Loucy (cell line): ENCODE measurements at regions not wholly inside any gene's neighbourhood (a gene's known extent, or its start where the extent isn't known, plus 50 kb on each side); places are given as distances from the start of the nearest gene placed in this dataset.

Experiments used
- H2AFZ ChIP-seq: fragments of 200-600 bp; sonication (generic); 2 replicates; pipeline ENCODE4 v1.6.0; 2016; ENCODE audit warnings: antibody characterized with exemption, mild to moderate bottlenecking, low read length, moderate library complexity
- H3F3A ChIP-seq: fragments of 200-600 bp; 2 replicates; pipeline ENCODE4 v1.6.0; 2016; ENCODE audit warnings: antibody characterized with exemption, low read depth, mild to moderate bottlenecking
- H3K27me3 ChIP-seq: fragments of 200-600 bp; sonication (generic); 2 replicates; pipeline ENCODE4 v1.6.1; 2014; ENCODE audit warnings: low read length, mild to moderate bottlenecking; ENCODE audit not compliant: insufficient read depth, poor library complexity, severe bottlenecking
- H3K36me3 ChIP-seq: fragments of 200-600 bp; sonication (generic); 2 replicates; pipeline ENCODE4 v1.6.1; 2016; ENCODE audit warnings: low read length; ENCODE audit not compliant: insufficient read depth
- H3K4me1 ChIP-seq: fragments of 200-600 bp; sonication (generic); 2 replicates; pipeline ENCODE4 v1.5.1; 2014; ENCODE audit warnings: low read length, mild to moderate bottlenecking; ENCODE audit not compliant: insufficient read depth, poor library complexity, severe bottlenecking
- H3K4me2 ChIP-seq: fragments of 200-600 bp; sonication (generic); 2 replicates; pipeline ENCODE4 v1.6.0; 2014; ENCODE audit warnings: antibody characterized with exemption, low read length, low read depth, mild to moderate bottlenecking; ENCODE audit not compliant: poor library complexity, severe bottlenecking
- H3K4me3 ChIP-seq: fragments of 200-600 bp; sonication (generic); 2 replicates; pipeline ENCODE4 v1.5.1; 2014; ENCODE audit warnings: low read length, mild to moderate bottlenecking, mixed read lengths; ENCODE audit not compliant: poor library complexity, severe bottlenecking
- H3K79me2 ChIP-seq: fragments of 200-600 bp; sonication (generic); 2 replicates; pipeline ENCODE4 v1.6.1; 2014; ENCODE audit warnings: low read length; ENCODE audit not compliant: insufficient read depth
- H3K9ac ChIP-seq: fragments of 200-600 bp; sonication (generic); 2 replicates; pipeline ENCODE4 v1.6.0; 2014; ENCODE audit warnings: mild to moderate bottlenecking, low read depth, low read length, moderate library complexity; ENCODE audit not compliant: poor library complexity, severe bottlenecking
- H3K9me2 ChIP-seq: fragments of 200-600 bp; sonication (generic); replicated peaks from 2 replicates; pipeline ENCODE4 v1.6.1; 2016; ENCODE audit warnings: low read depth, low read length, mixed read lengths
- H3K9me3 ChIP-seq: fragments of 200-600 bp; sonication (generic); 2 replicates; pipeline ENCODE4 v1.6.1; 2014; ENCODE audit warnings: mild to moderate bottlenecking, antibody characterized with exemption, low read length, low read depth; ENCODE audit not compliant: insufficient read depth
- H4K20me1 ChIP-seq: fragments of 200-600 bp; sonication (generic); 2 replicates; pipeline ENCODE4 v1.6.0; 2014; ENCODE audit warnings: antibody characterized with exemption, low read length, mild to moderate bottlenecking; ENCODE audit not compliant: insufficient read depth, poor library complexity, severe bottlenecking
- CTCF ChIP-seq: fragments of 200-600 bp; sonication (generic); conservative IDR thresholded peaks from 2 replicates; pipeline ENCODE4 v1.5.1; 2014; ENCODE audit warnings: mild to moderate bottlenecking, antibody characterized with exemption, low read length
- EZH2phosphoT487 ChIP-seq: fragments of 200-600 bp; IDR thresholded peaks from 2 replicates; pipeline ENCODE4 v1.6.1; 2018; ENCODE audit warnings: antibody characterized with exemption, mild to moderate bottlenecking, moderate library complexity, borderline replicate concordance

GRCh38 chr18:53629337-53629736 lies 595.1 kb downstream of the MBD2 start:
- TF ChIP-seq EZH2phosphoT487 (no peak), CTCF (no peak)
- no peaks in the 10 kb centered on the region for H4K20me1 ChIP-seq
- no peak overlapping the region for H3K9ac ChIP-seq
- no peaks in the 10 kb centered on the region for H3K79me2 ChIP-seq
- no peaks in the 10 kb centered on the region for H3K36me3 ChIP-seq
- no peak overlapping the region for H3K4me2 ChIP-seq
- no peak overlapping the region for H2AFZ ChIP-seq
- H3K27me3 ChIP-seq = no peaks in the 10 kb centered on the region
- H3K9me2 ChIP-seq = no peaks in the 10 kb centered on the region
- H3K4me3 ChIP-seq = no peak overlapping the region
- H3K4me1 ChIP-seq = no peaks in the 10 kb centered on the region
- H3F3A ChIP-seq = no peaks in the 10 kb centered on the region
- no peaks in the 10 kb centered on the region for H3K9me3 ChIP-seq

- Histone ChIP-seq H2AFZ (no peak overlapping the region), H3K4me3 (no peak overlapping the region), H3K9me2 (no peaks in the 10 kb centered on the region), H3F3A (no peaks in the 10 kb centered on the region), H3K9me3 (no peaks in the 10 kb centered on the region), H3K4me1 (no peaks in the 10 kb centered on the region), H3K79me2 (no peaks in the 10 kb centered on the region), H3K4me2 (no peak overlapping the region), H4K20me1 (no peaks in the 10 kb centered on the region), H3K36me3 (no peaks in the 10 kb centered on the region), H3K27me3 (no peaks in the 10 kb centered on the region), H3K9ac (no peak overlapping the region)
- TF ChIP-seq EZH2phosphoT487 (no peak), CTCF (no peak)
These were observed 598.4 kb downstream of the MBD2 start for GRCh38 chr18:53625997-53626599.

- Histone ChIP-seq H3K9me2 (no peaks in the 10 kb centered on the region), H3F3A (no peaks in the 10 kb centered on the region), H3K9me3 (no peaks in the 10 kb centered on the region), H3K27me3 (no peaks in the 10 kb centered on the region), H3K36me3 (no peaks in the 10 kb centered on the region), H3K79me2 (no peaks in the 10 kb centered on the region), H2AFZ (no peak overlapping the region), H3K4me2 (no peak overlapping the region), H4K20me1 (no peaks in the 10 kb centered on the region), H3K4me1 (no peaks in the 10 kb centered on the region), H3K9ac (no peak overlapping the region), H3K4me3 (no peak overlapping the region)
- no peak for TF ChIP-seq EZH2phosphoT487
- no peak for TF ChIP-seq CTCF
These were observed 613.5 kb downstream of the MBD2 start for GRCh38 chr18:53610957-53611356.
